OCI-LY1 (cell line): ENCODE measurements at regions not wholly inside any gene's neighbourhood (a gene's known extent, or its start where the extent isn't known, plus 50 kb on each side); places are given as distances from the start of the nearest gene placed in this dataset.

Experiments
- CTCF ChIP-seq: fragments of 200-600 bp; sonication (generic), shearing (Covaris generic); IDR thresholded peaks from 2 replicates; pipeline ENCODE4 v1.5.1; 2017; ENCODE audit warnings: mild to moderate bottlenecking, antibody characterized with exemption, low read length, moderate library complexity, mixed read lengths
- EZH2 ChIP-seq: fragments of 200-600 bp; sonication (generic), shearing (Covaris generic); IDR thresholded peaks from 2 replicates; pipeline ENCODE4 v1.8.0; 2017; ENCODE audit warnings: borderline replicate concordance, mixed run types, mild to moderate bottlenecking, antibody characterized with exemption, low read length, moderate library complexity, mixed read lengths

- no peak for TF ChIP-seq EZH2
- TF ChIP-seq CTCF: no peak
Measured at GRCh38 chr21:28632755-28633408, 359.8 kb downstream of the LTN1 start.
